ENCODE measurements at regions not wholly inside any gene's neighbourhood (a gene's known extent, or its start where the extent isn't known, plus 50 kb on each side); places are given as distances from the start of the nearest gene placed in this dataset.

GRCh38 chr4:125994430-125994829 is 679.7 kb downstream of the FAT4 start (continued):
- TF ChIP-seq ZBED1 (IDR thresholded peaks at IDR 0.05; ENCODE audit: borderline replicate concordance) (no peak), ZBTB4 (CRISPR knock-in tag; IDR thresholded peaks at IDR 0.05) (no peak), NFIC (IDR thresholded peaks at IDR 0.05; ENCODE audit: low read depth, low read length) (no peak), EZH2 (IDR thresholded peaks at IDR 0.05; ENCODE audit: borderline replicate concordance, control insufficient read depth, low read depth, low read length) (no peak), FOS (IDR thresholded peaks at IDR 0.05; ENCODE audit: borderline replicate concordance, extremely low read depth, insufficient read length) (no peak), SUPT20H (IDR thresholded peaks at IDR 0.05; ENCODE audit: borderline replicate concordance, control insufficient read depth, low read depth, low read length) (no peak), HSF1 (IDR thresholded peaks at IDR 0.05; ENCODE audit: low read depth, low read length) (no peak)
- TF ChIP-seq, protein P1, sequence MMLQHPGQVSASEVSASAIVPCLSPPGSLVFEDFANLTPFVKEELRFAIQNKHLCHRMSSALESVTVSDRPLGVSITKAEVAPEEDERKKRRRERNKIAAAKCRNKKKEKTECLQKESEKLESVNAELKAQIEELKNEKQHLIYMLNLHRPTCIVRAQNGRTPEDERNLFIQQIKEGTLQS (IDR thresholded peaks at IDR 0.05; ENCODE audit: borderline replicate concordance, extremely low read depth, low read depth, low read length), result no peak
